C4-2B (cell line): ENCODE measurements at regions not wholly inside any gene's neighbourhood (a gene's known extent, or its start where the extent isn't known, plus 50 kb on each side); places are given as distances from the start of the nearest gene placed in this dataset.

ENCODE experiments used
- H3K27ac ChIP-seq: fragments of 450-650 bp; 2 replicates; pipeline ENCODE4 v1.5.1; 2017
- CTCF ChIP-seq: fragments of 450-650 bp; conservative IDR thresholded peaks from 2 replicates; pipeline ENCODE4 v1.5.1; 2017; ENCODE audit warnings: mild to moderate bottlenecking
- ZFX ChIP-seq: fragments of 450-650 bp; IDR thresholded peaks from 2 replicates; pipeline ENCODE4 v1.6.1; 2017

GRCh38 chr9:103839197-103839596 lies 254.9 kb upstream of the SMC2 start:
- H3K27ac ChIP-seq, result no peak overlapping the region
- no peak for TF ChIP-seq CTCF
- no peak for TF ChIP-seq ZFX

GRCh38 chr9:103867886-103868285 lies 226.2 kb upstream of the SMC2 start:
- TF ChIP-seq ZFX (no peak), CTCF (no peak)
- H3K27ac ChIP-seq, result no peak overlapping the region

- TF ChIP-seq ZFX (no peak), CTCF (peak; percentile 29)
Observed at GRCh38 chr9:103872811-103873210, 221.3 kb upstream of the SMC2 start.

GRCh38 chr9:103881419-103881818 lies 212.7 kb upstream of the SMC2 start:
- no peak overlapping the region for H3K27ac ChIP-seq
- TF ChIP-seq CTCF (no peak; the same call in 1 of the 2 replicates), ZFX (no peak)

More at GRCh38 chr9:103872811-103873210, 221.3 kb upstream of the SMC2 start:
- H3K27ac ChIP-seq, result no peak overlapping the region

- TF ChIP-seq CTCF (no peak), ZFX (no peak)
- no peak overlapping the region for H3K27ac ChIP-seq
Observed at GRCh38 chr9:103889989-103890388, 204.1 kb upstream of the SMC2 start.

- TF ChIP-seq ZFX (no peak), CTCF (no peak)
- H3K27ac ChIP-seq, result no peak overlapping the region
Observed at GRCh38 chr9:103894184-103894583, 199.9 kb upstream of the SMC2 start.

- TF ChIP-seq CTCF, result no peak
- TF ChIP-seq ZFX, result no peak
- no peak overlapping the region for H3K27ac ChIP-seq
Observed at GRCh38 chr9:103898550-103898949, 195.6 kb upstream of the SMC2 start.
